ENCODE measurements at regions not wholly inside any gene's neighbourhood (a gene's known extent, or its start where the extent isn't known, plus 50 kb on each side); places are given as distances from the start of the nearest gene placed in this dataset.

DNA sequence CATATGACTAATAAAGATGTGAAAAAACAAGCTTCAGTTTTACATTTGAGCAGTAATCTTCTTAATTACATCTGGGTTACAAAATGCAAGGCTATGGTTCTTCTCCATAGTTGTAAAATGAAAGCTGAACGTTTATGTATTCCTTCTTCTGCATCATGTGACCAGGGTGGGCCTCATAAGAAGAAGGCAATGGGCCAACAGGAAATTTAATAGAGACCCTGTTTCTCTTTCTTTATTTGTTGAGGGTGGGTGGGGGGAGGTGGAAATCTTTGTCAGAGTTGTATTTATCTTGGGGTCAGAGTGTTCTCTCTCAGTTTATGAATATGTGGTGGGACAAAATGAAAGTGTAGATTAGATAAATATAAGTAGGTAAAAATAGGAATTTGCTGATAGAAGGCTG, 418.8 kb downstream of the TLE4 start:
- TF ChIP-seq, protein P1, sequence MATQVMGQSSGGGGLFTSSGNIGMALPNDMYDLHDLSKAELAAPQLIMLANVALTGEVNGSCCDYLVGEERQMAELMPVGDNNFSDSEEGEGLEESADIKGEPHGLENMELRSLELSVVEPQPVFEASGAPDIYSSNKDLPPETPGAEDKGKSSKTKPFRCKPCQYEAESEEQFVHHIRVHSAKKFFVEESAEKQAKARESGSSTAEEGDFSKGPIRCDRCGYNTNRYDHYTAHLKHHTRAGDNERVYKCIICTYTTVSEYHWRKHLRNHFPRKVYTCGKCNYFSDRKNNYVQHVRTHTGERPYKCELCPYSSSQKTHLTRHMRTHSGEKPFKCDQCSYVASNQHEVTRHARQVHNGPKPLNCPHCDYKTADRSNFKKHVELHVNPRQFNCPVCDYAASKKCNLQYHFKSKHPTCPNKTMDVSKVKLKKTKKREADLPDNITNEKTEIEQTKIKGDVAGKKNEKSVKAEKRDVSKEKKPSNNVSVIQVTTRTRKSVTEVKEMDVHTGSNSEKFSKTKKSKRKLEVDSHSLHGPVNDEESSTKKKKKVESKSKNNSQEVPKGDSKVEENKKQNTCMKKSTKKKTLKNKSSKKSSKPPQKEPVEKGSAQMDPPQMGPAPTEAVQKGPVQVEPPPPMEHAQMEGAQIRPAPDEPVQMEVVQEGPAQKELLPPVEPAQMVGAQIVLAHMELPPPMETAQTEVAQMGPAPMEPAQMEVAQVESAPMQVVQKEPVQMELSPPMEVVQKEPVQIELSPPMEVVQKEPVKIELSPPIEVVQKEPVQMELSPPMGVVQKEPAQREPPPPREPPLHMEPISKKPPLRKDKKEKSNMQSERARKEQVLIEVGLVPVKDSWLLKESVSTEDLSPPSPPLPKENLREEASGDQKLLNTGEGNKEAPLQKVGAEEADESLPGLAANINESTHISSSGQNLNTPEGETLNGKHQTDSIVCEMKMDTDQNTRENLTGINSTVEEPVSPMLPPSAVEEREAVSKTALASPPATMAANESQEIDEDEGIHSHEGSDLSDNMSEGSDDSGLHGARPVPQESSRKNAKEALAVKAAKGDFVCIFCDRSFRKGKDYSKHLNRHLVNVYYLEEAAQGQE (IDR thresholded peaks at IDR 0.05; ENCODE audit: insufficient read depth in 1 of 2, low read depth in 2 of 2, low read length in 2 of 2), result no peak
- TF ChIP-seq POLR2AphosphoS5 (IDR thresholded peaks at IDR 0.05; ENCODE audit: low read depth, low read length) (no peak), SIN3A (IDR thresholded peaks at IDR 0.05; ENCODE audit: borderline replicate concordance, insufficient read depth, low read length) (no peak), TAF1 (IDR thresholded peaks at IDR 0.05; ENCODE audit: borderline replicate concordance, insufficient read depth, low read length) (no peak), FOXP2 (optimal IDR thresholded peaks at IDR 0.05; ENCODE audit: borderline replicate concordance, extremely low read depth, extremely low read length, insufficient read depth) (no peak)
